K562 (cell line): ENCODE measurements at regions not wholly inside any gene's neighbourhood (a gene's known extent, or its start where the extent isn't known, plus 50 kb on each side); places are given as distances from the start of the nearest gene placed in this dataset.
"Not testable (repeated sequence)": the region's sequence is repeated elsewhere in the genome, so short reads cannot be mapped to it uniquely, and the experiment has no call there.

Source experiments
- L3MBTL2 ChIP-seq: fragments of 450-650 bp; IDR thresholded peaks from 2 replicates; pipeline ENCODE4 v1.6.1; 2016; ENCODE audit warnings: mild to moderate bottlenecking, moderate library complexity
- MGA ChIP-seq: fragments of 450-650 bp; IDR thresholded peaks from 2 replicates; pipeline ENCODE4 v1.6.1; 2016; ENCODE audit warnings: mild to moderate bottlenecking, moderate library complexity
- MLLT1 ChIP-seq, 2 experiments: fragments of 450-650 bp; IDR thresholded peaks; 2 replicates each; pipeline ENCODE4 v1.6.1; 2016
- NR4A1 ChIP-seq, 2 experiments: fragments of 250-450 bp in 1 of 2; fragments of 450-650 bp in 1 of 2; sonication (Bioruptor Pico) in 1 of 2; IDR thresholded peaks; 2 replicates each; pipeline versions ENCODE4 v1.4.0 to v1.6.1; 2016 to 2020; ENCODE audit warnings: mild to moderate bottlenecking in 2 of 2, missing compliant biosample characterization in 1 of 2, missing genetic modification characterization in 1 of 2, moderate library complexity in 1 of 2
- PKNOX1 ChIP-seq: fragments of 450-650 bp; IDR thresholded peaks from 2 replicates; pipeline ENCODE4 v1.6.1; 2016
- SMAD4 ChIP-seq: fragments of 250-450 bp; sonication (Bioruptor Pico); conservative IDR thresholded peaks from 2 replicates; pipeline ENCODE4 v1.8.0; 2021; ENCODE audit warnings: inconsistent platforms, mild to moderate bottlenecking, moderate library complexity
- ZNF592 ChIP-seq: fragments of 450-650 bp; IDR thresholded peaks from 2 replicates; pipeline ENCODE4 v1.6.1; 2017; ENCODE audit warnings: antibody characterized with exemption, mild to moderate bottlenecking

GRCh38 chr21:5246416-5246815 is 5275.0 kb upstream of the TPTE start (continued):
- peak; percentile 64 for TF ChIP-seq MGA
- TF ChIP-seq PKNOX1 = 0 out of 2 replicates have a peak, but pooled peaks have one; percentile 37
- TF ChIP-seq MLLT1 (IDR thresholded peaks at IDR 0.05) = peak; percentile 33 to 62; a peak in 1 of 4 replicates
- peak; percentile 73 for TF ChIP-seq L3MBTL2
- not testable (repeated sequence) for TF ChIP-seq NR4A1 (CRISPR knock-in tag; IDR thresholded peaks at IDR 0.05)
- peak; percentile 29; the same call in 1 of the 2 replicates for TF ChIP-seq NR4A1 (tag; IDR thresholded peaks at IDR 0.05)
- 0 out of 2 replicates have a peak, but pooled peaks have one; percentile 22 for TF ChIP-seq SMAD4 (CRISPR knock-in tag)
- peak; percentile 65 for TF ChIP-seq ZNF592
